ENCODE measurements at regions not wholly inside any gene's neighbourhood (a gene's known extent, or its start where the extent isn't known, plus 50 kb on each side); places are given as distances from the start of the nearest gene placed in this dataset.

GRCh38 chr14:71489742-71490141 lies 442.5 kb upstream of the RGS6 start:
- dilution Hi-C loops (cut with HindIII; ENCODE audit: low sequenced_read_pairs, unreplicated experiment) = no loop called here
- Histone ChIP-seq H3K79me1 (ENCODE audit: low read depth in 1 of 2, low read length in 2 of 2) (peaks cover 21 to 49% of the 10 kb centered on the region in 2 experiments), H2AK5ac (ENCODE audit: low read depth, low read length) (no peak overlapping the region), H3K9me1 (ENCODE audit: insufficient read depth, low read length) (peaks cover 21% of the 10 kb centered on the region), H3K27ac (ENCODE audit: insufficient read depth, low read length) (no peak overlapping the region), H3K4me2 (ENCODE audit: low read depth, low read length) (no peak overlapping the region), H3K4me3 (ENCODE audit: insufficient read depth, low read depth, low read length) (no peak overlapping the region), H3K36me3 (ENCODE audit: control insufficient read depth, insufficient read depth, low read length) (no peaks in the 10 kb centered on the region), H3K23ac (ENCODE audit: low read depth, low read length) (no peak overlapping the region), H4K20me1 (ENCODE audit: insufficient read depth, low read length) (peaks cover 26% of the 10 kb centered on the region), H3K9me3 (ENCODE audit: control insufficient read depth, insufficient read depth, low read length) (no peaks in the 10 kb centered on the region), H2BK120ac (ENCODE audit: low read depth, low read length) (no peak overlapping the region), H3K4ac (ENCODE audit: low read depth, low read length) (no peak overlapping the region), H4K91ac (ENCODE audit: insufficient read depth, low read depth, low read length) (no peak overlapping the region), H2AFZ (replicated peaks; ENCODE audit: low read length, poor library complexity) (no peak overlapping the region), H3K4me1 (ENCODE audit: control insufficient read depth, insufficient read depth, low read length) (peaks cover 21% of the 10 kb centered on the region), H4K5ac (ENCODE audit: low read depth, low read length) (no peak overlapping the region), H2BK5ac (ENCODE audit: low read depth, low read length, poor library complexity, severe bottlenecking) (no peak overlapping the region), H2BK15ac (ENCODE audit: low read depth, low read length) (no peak overlapping the region), H4K8ac (ENCODE audit: low read depth in 2 of 2, low read length in 2 of 2) (no peak overlapping the region), H2AK9ac (replicated peaks; ENCODE audit: low read depth, low read length, poor library complexity) (no peak overlapping the region), H3K18ac (ENCODE audit: low read depth, low read length) (no peak overlapping the region), H3K14ac (replicated peaks; ENCODE audit: low read depth, low read length) (no peak overlapping the region), H3K9ac (ENCODE audit: low read depth, low read length) (no peak overlapping the region), H3K27me3 (ENCODE audit: control insufficient read depth, insufficient read depth, low read length) (no peaks in the 10 kb centered on the region), H2BK20ac (ENCODE audit: low read depth, low read length) (no peak overlapping the region), H3K56ac (ENCODE audit: extremely low read depth, insufficient read depth, low read length) (no peak overlapping the region)
- POLR2A ChIA-PET (ENCODE audit: unreplicated experiment) = no interaction called here
- no TSS peak for BruUV-seq (replicated peaks)
- no peak for DNase-seq
- in situ Hi-C loops (cut with MboI; ENCODE audit: low sequenced_read_pairs) = no loop called here
- no peak for ATAC-seq (ENCODE audit: low read depth)
- CTCF ChIA-PET = no interaction called here
- no peak for TF ChIP-seq MAFK (IDR thresholded peaks at IDR 0.05; ENCODE audit: low read depth, low read length)
- TF ChIP-seq RFX5 (IDR thresholded peaks at IDR 0.05; ENCODE audit: low read depth, low read length) = no peak
- TF ChIP-seq CHD1 (IDR thresholded peaks at IDR 0.05; ENCODE audit: low read depth, low read length) = no peak
- TF ChIP-seq MAZ (IDR thresholded peaks at IDR 0.05; ENCODE audit: borderline replicate concordance, low read depth, low read length) = no peak
- no peak for TF ChIP-seq FOS (IDR thresholded peaks at IDR 0.05; ENCODE audit: low read depth, low read length)
- no CpG with 5 or more reads among the region's 3 CpGs for WGBS, 2 experiments (ENCODE audit: extremely low coverage in 2 of 2, insufficient read length in 1 of 2)
- intact Hi-C loops (cut with micrococcal nuclease) = loop anchor here (5.0 kb wide), 2 partner anchors 167 to 223 kb away; partner anchors contain the start of gene SIPA1L1
